OCI-LY1 (cell line): ENCODE measurements at regions not wholly inside any gene's neighbourhood (a gene's known extent, or its start where the extent isn't known, plus 50 kb on each side); places are given as distances from the start of the nearest gene placed in this dataset.

Experiments
- CTCF ChIP-seq: fragments of 200-600 bp; sonication (generic), shearing (Covaris generic); IDR thresholded peaks from 2 replicates; pipeline ENCODE4 v1.5.1; 2017; ENCODE audit warnings: mild to moderate bottlenecking, antibody characterized with exemption, low read length, moderate library complexity, mixed read lengths
- EZH2 ChIP-seq: fragments of 200-600 bp; sonication (generic), shearing (Covaris generic); IDR thresholded peaks from 2 replicates; pipeline ENCODE4 v1.8.0; 2017; ENCODE audit warnings: borderline replicate concordance, mixed run types, mild to moderate bottlenecking, antibody characterized with exemption, low read length, moderate library complexity, mixed read lengths

GRCh38 chr4:163762741-163763140 lies 268.3 kb downstream of the TMA16 start:
- TF ChIP-seq CTCF, result no peak
- TF ChIP-seq EZH2, result no peak
